HPDE6-E6E7 (cell line): ENCODE measurements at regions not wholly inside any gene's neighbourhood (a gene's known extent, or its start where the extent isn't known, plus 50 kb on each side); places are given as distances from the start of the nearest gene placed in this dataset.
A peak's percentile ranks its signal among the peaks of the same experiment; 100 is the strongest.
"Not testable (repeated sequence)": the region's sequence is repeated elsewhere in the genome, so short reads cannot be mapped to it uniquely, and the experiment has no call there.

Experiments
- DNase-seq: peaks from one replicate; pipeline ENCODE4 v3.0.0; 2011; ENCODE audit warnings: missing footprints; ENCODE audit errors: extremely low spot score

- DNase-seq: peak; percentile 51
These were observed 414.3 kb upstream of the NR5A2 start for GRCh38 chr1:199612976-199613774.

- DNase-seq: no peak
These were observed 410.6 kb upstream of the NR5A2 start for GRCh38 chr1:199616947-199617346.

- DNase-seq: no peak
These were observed 408.3 kb upstream of the NR5A2 start for GRCh38 chr1:199619223-199619622.

- not testable (repeated sequence) for DNase-seq
These were observed 401.3 kb upstream of the NR5A2 start for GRCh38 chr1:199626228-199626627.

- DNase-seq: no peak
These were observed 397.9 kb upstream of the NR5A2 start for GRCh38 chr1:199629624-199630023.

GRCh38 chr1:199639453-199639852 is 388.1 kb upstream of the NR5A2 start:
- DNase-seq: no peak

- no peak for DNase-seq
These were observed 386.0 kb upstream of the NR5A2 start for GRCh38 chr1:199641531-199641930.

GRCh38 chr1:199644912-199645311 is 382.6 kb upstream of the NR5A2 start:
- DNase-seq: no peak

- DNase-seq: no peak
These were observed 380.7 kb upstream of the NR5A2 start for GRCh38 chr1:199646761-199647160.

- no peak for DNase-seq
These were observed 370.1 kb upstream of the NR5A2 start for GRCh38 chr1:199657449-199657848.

- no peak for DNase-seq
These were observed 367.4 kb upstream of the NR5A2 start for GRCh38 chr1:199660071-199660470.

GRCh38 chr1:199665371-199665770 is 362.1 kb upstream of the NR5A2 start:
- no peak for DNase-seq

- no peak for DNase-seq
These were observed 360.4 kb upstream of the NR5A2 start for GRCh38 chr1:199667089-199667488.

GRCh38 chr1:199669916-199670315 is 357.6 kb upstream of the NR5A2 start:
- DNase-seq: no peak

GRCh38 chr1:199671684-199672083 is 355.8 kb upstream of the NR5A2 start:
- DNase-seq: no peak

- DNase-seq: no peak
These were observed 351.6 kb upstream of the NR5A2 start for GRCh38 chr1:199675937-199676336.

- DNase-seq: no peak
These were observed 348.7 kb upstream of the NR5A2 start for GRCh38 chr1:199678771-199679170.

GRCh38 chr1:199682081-199682480 is 345.4 kb upstream of the NR5A2 start:
- no peak for DNase-seq

- peak; percentile 31 for DNase-seq
These were observed 342.7 kb upstream of the NR5A2 start for GRCh38 chr1:199684686-199685273.

GRCh38 chr1:199685369-199685768 is 342.1 kb upstream of the NR5A2 start:
- no peak for DNase-seq

- no peak for DNase-seq
These were observed 340.2 kb upstream of the NR5A2 start for GRCh38 chr1:199687321-199687720.

GRCh38 chr1:199688133-199688676 is 339.3 kb upstream of the NR5A2 start:
- no peak for DNase-seq

- DNase-seq: no peak
These were observed 338.7 kb upstream of the NR5A2 start for GRCh38 chr1:199688774-199689173.
